Skeletal muscle cell (primary cell): ENCODE measurements at regions not wholly inside any gene's neighbourhood (a gene's known extent, or its start where the extent isn't known, plus 50 kb on each side); places are given as distances from the start of the nearest gene placed in this dataset.

Source experiments
- DNase-seq: peaks from one replicate; pipeline ENCODE4 v3.0.0-alpha.2; 2010; ENCODE audit warnings: low read depth
- H3K4me3 ChIP-seq: 2 replicates; pipeline ENCODE4 v1.5.1; 2011; ENCODE audit warnings: low read depth, mild to moderate bottlenecking, control low read depth, low read length, moderate library complexity

GRCh38 chr14:58865514-58866281 is 227.9 kb downstream of the DACT1 start:
- peak; percentile 73 for DNase-seq
- H3K4me3 ChIP-seq, result no peak overlapping the region

GRCh38 chr14:58866391-58866790 is 228.6 kb downstream of the DACT1 start:
- no peak for DNase-seq
- no peak overlapping the region for H3K4me3 ChIP-seq

DNA sequence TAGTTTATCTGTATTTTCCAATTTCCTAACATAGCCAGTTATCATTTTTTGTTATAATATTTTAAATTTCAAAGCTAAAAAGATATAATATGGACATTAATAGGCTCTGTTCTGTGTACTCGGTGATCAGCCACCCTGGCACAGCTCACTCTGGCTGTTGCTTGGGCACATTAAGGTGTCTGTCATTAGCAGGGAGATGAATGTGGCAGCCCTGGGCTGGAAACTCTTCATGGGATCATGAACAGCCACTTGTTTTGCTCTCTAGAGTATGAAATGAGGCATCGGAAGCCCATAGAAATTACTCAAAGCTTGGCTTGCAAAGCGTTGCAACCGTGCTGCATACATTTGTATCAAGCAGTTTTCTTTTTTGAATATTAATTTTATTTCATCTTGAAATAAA is 233.2 kb downstream of the DACT1 start:
- no peak for DNase-seq
- no peak overlapping the region for H3K4me3 ChIP-seq

GRCh38 chr14:58871573-58871972 is 233.8 kb downstream of the DACT1 start:
- H3K4me3 ChIP-seq, result no peak overlapping the region
- DNase-seq, result no peak

- no peak overlapping the region for H3K4me3 ChIP-seq
- peak; percentile 39 for DNase-seq
These were observed 234.3 kb downstream of the DACT1 start for GRCh38 chr14:58872061-58872460.

DNA sequence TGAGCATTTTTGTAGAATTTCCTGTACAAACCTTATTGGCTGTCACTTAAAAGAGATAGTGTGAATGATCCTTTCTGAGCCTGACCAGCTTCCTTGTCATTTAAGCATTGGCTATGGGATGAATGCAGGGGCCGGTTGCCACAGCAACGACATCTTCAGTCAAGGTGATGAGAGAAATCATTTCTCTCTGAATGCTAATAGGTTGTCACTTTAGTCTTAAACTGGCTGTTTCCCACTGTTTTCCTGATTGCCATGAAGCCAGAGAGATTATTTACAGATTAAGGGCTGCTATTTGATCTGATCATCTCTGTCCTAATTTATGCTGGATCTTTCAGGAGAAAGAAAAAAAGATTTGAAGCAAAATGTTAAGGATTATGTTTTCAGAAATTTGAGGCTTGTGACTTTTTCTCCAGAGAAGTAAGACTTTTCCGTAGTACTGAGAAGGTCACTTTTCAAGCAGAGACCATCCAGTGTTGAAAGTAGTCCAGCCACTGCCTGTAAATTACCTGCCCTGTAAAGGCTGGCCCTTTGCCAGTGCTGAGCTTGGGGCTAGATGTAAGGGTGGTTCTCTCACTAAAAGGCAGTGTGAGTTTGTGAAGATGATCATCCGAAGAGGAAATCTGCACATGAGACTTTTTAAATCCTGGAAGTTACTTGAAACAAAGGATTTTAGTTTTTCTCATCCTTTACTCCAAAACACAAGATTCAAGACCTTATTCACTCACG is 235.6 kb downstream of the DACT1 start:
- H3K4me3 ChIP-seq, result no peak overlapping the region

DNA sequence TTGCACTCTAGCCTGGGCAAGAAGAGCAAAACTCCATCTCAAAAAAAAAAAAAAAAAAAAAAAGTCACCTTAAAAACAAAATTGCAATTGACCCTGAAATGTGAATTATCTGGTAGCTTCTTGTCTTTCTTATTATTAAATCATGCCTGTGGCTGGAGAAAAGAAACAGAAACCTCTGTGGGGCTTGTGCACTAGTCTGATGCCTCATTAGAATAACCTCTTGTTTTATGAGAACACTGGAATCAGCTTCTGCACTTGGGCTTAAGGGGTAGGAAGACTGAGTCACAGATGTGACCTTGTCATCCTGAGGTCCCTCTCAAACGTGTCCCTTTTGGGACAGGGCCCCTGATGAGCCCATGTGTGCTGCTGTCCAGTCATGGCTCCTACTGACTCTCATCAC is 237.9 kb downstream of the DACT1 start:
- no peak overlapping the region for H3K4me3 ChIP-seq
- DNase-seq, result no peak

More for the DNA sequence above, 235.6 kb downstream of the DACT1 start:
- DNase-seq, result no peak

DNA sequence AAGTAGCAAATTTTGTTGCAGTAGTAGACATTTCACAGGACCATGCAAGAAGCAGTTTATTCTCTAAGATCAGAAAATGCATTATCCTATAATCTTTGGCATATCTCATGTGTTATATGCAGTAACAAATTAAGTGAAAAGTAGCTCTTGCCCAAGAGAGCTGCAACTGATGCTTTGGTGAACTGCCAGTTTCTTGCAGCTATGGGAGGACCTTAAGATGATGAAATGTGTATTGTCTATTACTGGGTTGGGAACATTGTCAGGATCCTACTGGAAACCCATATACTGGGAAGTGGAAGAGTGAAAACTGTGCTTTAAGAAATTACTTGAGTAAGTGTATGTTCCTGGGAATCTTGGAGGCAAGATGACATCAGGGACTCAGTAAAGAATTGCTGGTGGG is 238.8 kb downstream of the DACT1 start:
- DNase-seq, result peak; percentile 79

DNA sequence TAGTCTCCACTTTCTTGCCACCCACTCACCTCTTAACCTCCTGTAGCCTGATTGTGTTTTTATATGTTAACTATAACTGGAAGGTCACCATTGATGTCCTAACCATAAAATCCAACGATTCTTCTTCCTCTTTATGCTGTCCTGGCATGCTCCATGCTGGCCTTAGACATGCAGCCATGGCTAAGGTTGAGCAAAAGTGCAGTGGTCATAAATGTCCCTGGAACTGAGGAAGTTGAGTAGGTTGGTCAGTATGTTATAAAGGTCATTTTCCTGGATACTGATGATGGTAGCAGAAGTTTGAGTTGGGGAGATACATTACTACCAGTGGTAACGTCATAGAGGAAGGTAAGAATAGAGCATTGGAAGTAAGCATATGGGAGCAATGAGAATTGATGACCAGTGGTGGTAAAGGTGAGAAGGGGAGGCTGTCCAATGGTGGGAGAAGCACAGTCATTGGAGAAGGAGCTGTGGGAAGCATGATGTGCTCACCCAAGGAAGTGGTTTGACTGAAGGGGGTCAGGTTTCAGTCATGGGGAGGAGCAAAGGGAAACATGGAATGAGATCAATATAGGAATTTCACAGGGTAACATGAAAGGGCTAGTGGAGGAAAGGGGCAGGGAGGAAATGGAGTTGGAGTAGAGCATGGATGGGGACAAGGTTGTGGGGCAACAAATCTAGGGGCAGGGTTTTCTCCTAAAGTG is 240.8 kb downstream of the DACT1 start:
- H3K4me3 ChIP-seq, result no peak overlapping the region
- DNase-seq, result no peak

More for the DNA sequence above, 238.8 kb downstream of the DACT1 start:
- H3K4me3 ChIP-seq, result no peak overlapping the region

DNA sequence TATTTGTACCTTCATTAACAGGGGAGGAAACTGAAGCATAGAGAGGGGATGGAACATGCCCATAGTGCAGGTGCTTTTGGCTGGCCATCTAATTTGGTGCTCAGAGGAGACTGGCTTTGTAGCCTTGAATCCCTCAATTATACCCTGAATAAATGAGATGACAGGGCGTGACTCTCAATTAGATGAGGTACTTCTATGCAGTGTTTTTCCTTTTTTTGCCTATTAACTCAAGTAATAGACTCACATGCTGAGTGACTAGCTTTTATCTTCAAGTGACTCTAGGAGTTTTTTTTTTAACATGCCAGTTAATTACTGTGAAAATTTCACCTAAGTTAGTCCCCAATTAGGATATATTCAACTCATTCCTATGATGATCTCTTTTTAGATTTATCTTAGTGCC is 243.7 kb downstream of the DACT1 start:
- no peak for DNase-seq
- H3K4me3 ChIP-seq, result no peak overlapping the region

- DNase-seq, result peak; percentile 95
- H3K4me3 ChIP-seq, result no peak overlapping the region
These were observed 244.8 kb downstream of the DACT1 start for GRCh38 chr14:58882577-58883018.

GRCh38 chr14:58884442-58884841 is 246.7 kb downstream of the DACT1 start:
- no peak overlapping the region for H3K4me3 ChIP-seq
- DNase-seq, result no peak

DNA sequence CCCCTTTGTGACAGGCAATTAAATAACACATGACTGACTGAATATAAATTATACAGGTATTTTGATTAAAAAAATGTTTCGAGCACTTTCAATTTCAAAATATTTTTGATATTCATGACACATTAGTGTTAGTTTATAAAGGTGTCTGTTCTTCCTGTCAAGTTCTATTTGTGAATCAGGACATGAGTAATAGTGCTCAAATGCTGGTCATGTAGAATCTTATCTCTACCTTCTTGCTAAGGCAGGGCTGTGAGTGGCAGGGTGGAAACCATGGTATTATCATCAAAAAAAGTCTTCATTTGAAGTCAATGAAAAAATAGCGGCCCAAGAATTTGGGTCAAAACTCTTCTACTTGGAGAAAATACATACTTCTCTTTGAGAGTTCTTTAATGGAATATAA is 250.2 kb downstream of the DACT1 start:
- no peak for DNase-seq
- no peak overlapping the region for H3K4me3 ChIP-seq

GRCh38 chr14:58898655-58899316 is 261.0 kb downstream of the DACT1 start:
- H3K4me3 ChIP-seq, result no peak overlapping the region
- peak; percentile 85 for DNase-seq

DNA sequence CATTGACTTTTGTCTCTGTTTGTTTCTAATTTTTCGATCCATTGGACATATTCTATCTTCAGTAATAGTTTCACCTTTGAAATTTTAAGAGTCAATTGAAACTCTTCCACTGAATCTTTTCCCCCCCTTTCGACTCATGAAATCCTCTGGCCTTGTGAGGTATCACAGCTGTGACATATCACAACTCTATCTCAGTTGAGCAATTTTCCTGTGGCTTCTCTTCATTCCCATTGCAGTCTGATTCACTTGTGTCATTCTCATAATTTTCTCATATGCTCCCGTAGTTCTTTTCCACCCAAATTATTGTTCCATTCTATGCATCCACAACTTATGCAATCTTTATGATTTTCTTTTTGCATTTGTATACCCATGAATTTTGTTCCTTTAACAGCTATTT is 261.6 kb downstream of the DACT1 start:
- peak; percentile 69 for DNase-seq
- no peak overlapping the region for H3K4me3 ChIP-seq

DNA sequence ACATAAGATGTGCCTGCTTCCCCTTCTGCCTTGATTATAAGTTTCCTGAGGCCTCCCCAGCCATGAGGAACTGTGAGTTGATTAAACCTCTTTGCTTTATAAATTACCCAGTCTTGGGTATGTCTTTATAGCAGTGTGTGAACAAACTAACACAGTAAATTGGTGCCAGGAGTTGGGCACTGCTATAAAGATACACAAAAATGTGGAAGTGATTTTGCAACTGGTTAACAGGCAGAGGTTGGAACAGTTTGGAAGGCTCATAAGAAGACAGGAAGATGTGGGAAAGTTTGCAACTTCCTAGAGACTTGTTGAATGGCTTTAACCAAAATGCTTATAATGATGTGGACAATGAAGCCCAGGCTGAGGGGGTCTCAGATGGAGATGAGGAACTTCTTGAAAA is 264.1 kb downstream of the DACT1 start:
- H3K4me3 ChIP-seq, result no peak overlapping the region
- no peak for DNase-seq

- no peak overlapping the region for H3K4me3 ChIP-seq
- no peak for DNase-seq
These were observed 267.0 kb downstream of the DACT1 start for GRCh38 chr14:58904776-58905175.

GRCh38 chr14:58907803-58908202 is 270.0 kb downstream of the DACT1 start:
- DNase-seq, result no peak
- no peak overlapping the region for H3K4me3 ChIP-seq

GRCh38 chr14:58912287-58912686 is 274.5 kb downstream of the DACT1 start:
- no peak overlapping the region for H3K4me3 ChIP-seq
- DNase-seq, result no peak
